IMR-90 (cell line): ENCODE measurements at regions not wholly inside any gene's neighbourhood (a gene's known extent, or its start where the extent isn't known, plus 50 kb on each side); places are given as distances from the start of the nearest gene placed in this dataset.

Experiments used
- CEBPB ChIP-seq: IDR thresholded peaks from 2 replicates; pipeline ENCODE4 v1.6.1; 2012; ENCODE audit warnings: low read depth, low read length, improper control_type of control experiment
- FOS ChIP-seq: fragments of 150-350 bp; IDR thresholded peaks from 2 replicates; pipeline ENCODE4 v1.6.1; 2016; ENCODE audit warnings: low read depth, low read length
- MAFK ChIP-seq: IDR thresholded peaks from 2 replicates; pipeline ENCODE4 v1.6.1; 2012; ENCODE audit warnings: low read depth, low read length, improper control_type of control experiment
- MAZ ChIP-seq: IDR thresholded peaks from 2 replicates; pipeline ENCODE4 v1.6.1; 2012; ENCODE audit warnings: low read depth, mild to moderate bottlenecking, low read length, improper control_type of control experiment, moderate library complexity, borderline replicate concordance
- NFE2L2 ChIP-seq: fragments of 150-350 bp; IDR thresholded peaks from 2 replicates; pipeline ENCODE4 v1.6.1; 2016; ENCODE audit warnings: low read depth, mild to moderate bottlenecking, low read length
- POLR2A ChIP-seq: IDR thresholded peaks from 2 replicates; pipeline ENCODE4 v1.6.1; 2012; ENCODE audit warnings: mild to moderate bottlenecking, low read depth, low read length
- RAD21 ChIP-seq: IDR thresholded peaks from 2 replicates; pipeline ENCODE4 v1.6.1; 2012; ENCODE audit warnings: low read length, improper control_type of control experiment
- RCOR1 ChIP-seq: IDR thresholded peaks from 2 replicates; pipeline ENCODE4 v1.6.1; 2012; ENCODE audit warnings: mild to moderate bottlenecking, low read length, improper control_type of control experiment; ENCODE audit not compliant: insufficient replicate concordance
- RFX5 ChIP-seq: IDR thresholded peaks from 2 replicates; pipeline ENCODE4 v1.8.0; 2012; ENCODE audit warnings: low read depth, mild to moderate bottlenecking, low read length, moderate library complexity
- USF2 ChIP-seq: fragments of 150-350 bp; IDR thresholded peaks from 2 replicates; pipeline ENCODE4 v1.6.1; 2017; ENCODE audit warnings: mild to moderate bottlenecking, antibody characterized with exemption, low read length, low read depth
- TF ChIP-seq, protein P1 (sequence below): conservative IDR thresholded peaks from 2 replicates; pipeline ENCODE4 v1.5.1; 2012; ENCODE audit warnings: mild to moderate bottlenecking, low read depth, low read length, improper control_type of control experiment

GRCh38 chr2:119068154-119068725 is 90.3 kb downstream of the C1QL2 start:
- TF ChIP-seq USF2 (no peak), CEBPB (no peak), MAFK (no peak), RAD21 (no peak), RCOR1 (no peak), RFX5 (no peak), POLR2A (no peak), FOS (no peak), NFE2L2 (no peak), MAZ (no peak)
- TF ChIP-seq, protein P1, sequence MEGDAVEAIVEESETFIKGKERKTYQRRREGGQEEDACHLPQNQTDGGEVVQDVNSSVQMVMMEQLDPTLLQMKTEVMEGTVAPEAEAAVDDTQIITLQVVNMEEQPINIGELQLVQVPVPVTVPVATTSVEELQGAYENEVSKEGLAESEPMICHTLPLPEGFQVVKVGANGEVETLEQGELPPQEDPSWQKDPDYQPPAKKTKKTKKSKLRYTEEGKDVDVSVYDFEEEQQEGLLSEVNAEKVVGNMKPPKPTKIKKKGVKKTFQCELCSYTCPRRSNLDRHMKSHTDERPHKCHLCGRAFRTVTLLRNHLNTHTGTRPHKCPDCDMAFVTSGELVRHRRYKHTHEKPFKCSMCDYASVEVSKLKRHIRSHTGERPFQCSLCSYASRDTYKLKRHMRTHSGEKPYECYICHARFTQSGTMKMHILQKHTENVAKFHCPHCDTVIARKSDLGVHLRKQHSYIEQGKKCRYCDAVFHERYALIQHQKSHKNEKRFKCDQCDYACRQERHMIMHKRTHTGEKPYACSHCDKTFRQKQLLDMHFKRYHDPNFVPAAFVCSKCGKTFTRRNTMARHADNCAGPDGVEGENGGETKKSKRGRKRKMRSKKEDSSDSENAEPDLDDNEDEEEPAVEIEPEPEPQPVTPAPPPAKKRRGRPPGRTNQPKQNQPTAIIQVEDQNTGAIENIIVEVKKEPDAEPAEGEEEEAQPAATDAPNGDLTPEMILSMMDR, result no peak
